Body of pancreas (tissue), 4 donors: ENCODE measurements at regions not wholly inside any gene's neighbourhood (a gene's known extent, or its start where the extent isn't known, plus 50 kb on each side); places are given as distances from the start of the nearest gene placed in this dataset.

Experiments used
- POLR2A ChIP-seq, 3 donors: fragments of 450-650 bp; IDR thresholded peaks; one replicate each; pipeline ENCODE4 v1.6.1; 2016; ENCODE audit warnings: antibody characterized with exemption in 3 of 3, mild to moderate bottlenecking in 2 of 3
- TF ChIP-seq, protein P1 (sequence below), 7 experiments: fragments of 450-650 bp in 4 of 7; fragments of 200-600 bp in 3 of 7; sonication (generic) in 3 of 7; IDR thresholded peaks; one replicate each; pipeline ENCODE4 v1.5.1; 2016 to 2019; ENCODE audit warnings: antibody characterized with exemption in 7 of 7

DNA sequence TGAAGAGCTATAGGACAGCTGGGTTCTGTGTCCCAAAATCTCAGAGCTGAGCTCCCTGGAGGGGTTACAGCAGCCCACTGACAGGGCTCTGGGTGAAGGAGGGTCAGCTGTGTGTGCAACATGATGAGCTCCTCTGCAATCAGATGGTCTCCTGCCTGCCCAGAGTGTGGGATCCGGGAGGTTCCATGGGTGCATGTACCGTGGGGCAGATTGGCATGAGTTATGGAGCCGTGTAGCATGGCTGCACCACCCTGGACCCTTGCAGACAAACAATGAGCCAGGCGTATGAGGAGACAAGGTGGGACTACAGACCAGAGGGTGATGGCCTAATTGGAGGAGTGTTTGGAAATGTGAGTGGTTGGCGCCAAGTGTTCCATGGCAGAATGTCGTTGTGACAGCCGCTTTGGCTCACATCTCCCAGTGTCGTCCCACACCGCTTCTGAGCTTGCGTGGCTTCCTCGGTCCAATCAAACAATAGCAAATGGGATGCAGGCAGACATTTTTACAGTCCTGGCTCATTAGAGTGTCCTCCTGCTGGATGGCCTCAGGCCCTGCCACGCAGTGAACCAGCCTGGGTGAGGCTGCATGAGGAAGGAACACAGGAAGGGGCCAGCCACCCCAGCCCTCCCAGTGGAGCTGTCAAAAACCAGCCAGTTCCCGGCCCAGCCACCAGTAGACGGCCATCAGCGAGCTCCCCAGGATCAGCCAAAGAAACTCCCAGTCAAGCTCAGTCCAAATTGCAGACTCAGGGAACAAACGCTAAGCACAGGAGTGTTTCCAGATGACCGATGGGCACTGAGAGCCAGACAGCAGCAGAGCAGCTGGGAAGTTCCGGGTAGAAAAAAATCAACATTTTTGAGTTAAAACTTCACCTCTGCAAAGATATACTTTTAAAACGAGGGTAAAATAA lies 1066.9 kb downstream of the BRD1 start:
- TF ChIP-seq, protein P1, sequence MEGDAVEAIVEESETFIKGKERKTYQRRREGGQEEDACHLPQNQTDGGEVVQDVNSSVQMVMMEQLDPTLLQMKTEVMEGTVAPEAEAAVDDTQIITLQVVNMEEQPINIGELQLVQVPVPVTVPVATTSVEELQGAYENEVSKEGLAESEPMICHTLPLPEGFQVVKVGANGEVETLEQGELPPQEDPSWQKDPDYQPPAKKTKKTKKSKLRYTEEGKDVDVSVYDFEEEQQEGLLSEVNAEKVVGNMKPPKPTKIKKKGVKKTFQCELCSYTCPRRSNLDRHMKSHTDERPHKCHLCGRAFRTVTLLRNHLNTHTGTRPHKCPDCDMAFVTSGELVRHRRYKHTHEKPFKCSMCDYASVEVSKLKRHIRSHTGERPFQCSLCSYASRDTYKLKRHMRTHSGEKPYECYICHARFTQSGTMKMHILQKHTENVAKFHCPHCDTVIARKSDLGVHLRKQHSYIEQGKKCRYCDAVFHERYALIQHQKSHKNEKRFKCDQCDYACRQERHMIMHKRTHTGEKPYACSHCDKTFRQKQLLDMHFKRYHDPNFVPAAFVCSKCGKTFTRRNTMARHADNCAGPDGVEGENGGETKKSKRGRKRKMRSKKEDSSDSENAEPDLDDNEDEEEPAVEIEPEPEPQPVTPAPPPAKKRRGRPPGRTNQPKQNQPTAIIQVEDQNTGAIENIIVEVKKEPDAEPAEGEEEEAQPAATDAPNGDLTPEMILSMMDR (IDR thresholded peaks at IDR 0.05), result no peak
- no peak for TF ChIP-seq POLR2A (IDR thresholded peaks at IDR 0.05)
